ENCODE measurements at regions not wholly inside any gene's neighbourhood (a gene's known extent, or its start where the extent isn't known, plus 50 kb on each side); places are given as distances from the start of the nearest gene placed in this dataset.

GRCh38 chr7:52270301-52270700 is 765.1 kb upstream of the POM121L12 start:
- no peaks in the 10 kb centered on the region for H3K36me3 Mint-ChIP-seq
- no peak overlapping the region for H3K4me3 Mint-ChIP-seq
- no peaks in the 10 kb centered on the region for H3K9me3 Mint-ChIP-seq (ENCODE audit: low read depth)
- H3K27me3 Mint-ChIP-seq: no peaks in the 10 kb centered on the region
- no peak overlapping the region for H3K27ac Mint-ChIP-seq
- DNase-seq (no peak), ATAC-seq (no peak)
- H3K4me1 Mint-ChIP-seq: no peaks in the 10 kb centered on the region
- CTCF ChIA-PET: no interaction called here

GRCh38 chr7:52269669-52270068 is 765.8 kb upstream of the POM121L12 start:
- Mint-ChIP-seq H3K27me3 (no peaks in the 10 kb centered on the region), H3K27ac (no peak overlapping the region), H3K9me3 (ENCODE audit: low read depth) (peaks cover 1% of the 10 kb centered on the region), H3K4me3 (no peak overlapping the region), H3K36me3 (no peaks in the 10 kb centered on the region), H3K4me1 (no peaks in the 10 kb centered on the region)
- DNase-seq (no peak), ATAC-seq (no peak)
- CTCF ChIA-PET: no interaction called here

GRCh38 chr7:52261057-52261456 is 774.4 kb upstream of the POM121L12 start:
- no peaks in the 10 kb centered on the region for H3K27me3 Mint-ChIP-seq
- CTCF ChIA-PET: no interaction called here
- no peak for ATAC-seq

GRCh38 chr7:52260046-52260665 is 775.3 kb upstream of the POM121L12 start:
- Mint-ChIP-seq H3K4me1 (no peaks in the 10 kb centered on the region), H3K36me3 (no peaks in the 10 kb centered on the region), H3K27ac (no peak overlapping the region), H3K27me3 (no peaks in the 10 kb centered on the region), H3K9me3 (ENCODE audit: low read depth) (peaks cover 19% of the 10 kb centered on the region), H3K4me3 (no peak overlapping the region)
- CTCF ChIA-PET: no interaction called here
- no peak for ATAC-seq
- DNase-seq: no peak

More at GRCh38 chr7:52261057-52261456, 774.4 kb upstream of the POM121L12 start:
- Mint-ChIP-seq H3K36me3 (no peaks in the 10 kb centered on the region), H3K9me3 (ENCODE audit: low read depth) (peaks cover 19% of the 10 kb centered on the region), H3K4me1 (no peaks in the 10 kb centered on the region), H3K4me3 (no peak overlapping the region), H3K27ac (no peak overlapping the region)
- no peak for DNase-seq

GRCh38 chr7:52257890-52258289 is 777.5 kb upstream of the POM121L12 start:
- H3K36me3 Mint-ChIP-seq: no peaks in the 10 kb centered on the region
- H3K9me3 Mint-ChIP-seq (ENCODE audit: low read depth): peaks cover 18% of the 10 kb centered on the region
- ATAC-seq: no peak
- H3K27ac Mint-ChIP-seq: no peak overlapping the region
- DNase-seq: no peak
- CTCF ChIA-PET: no interaction called here
- no peak overlapping the region for H3K4me3 Mint-ChIP-seq
- no peaks in the 10 kb centered on the region for H3K4me1 Mint-ChIP-seq
- no peaks in the 10 kb centered on the region for H3K27me3 Mint-ChIP-seq

GRCh38 chr7:52254396-52255010 is 780.9 kb upstream of the POM121L12 start:
- Mint-ChIP-seq H3K9me3 (ENCODE audit: low read depth) (peaks cover 21% of the 10 kb centered on the region), H3K4me3 (no peak overlapping the region), H3K36me3 (no peaks in the 10 kb centered on the region), H3K4me1 (no peaks in the 10 kb centered on the region), H3K27ac (no peak overlapping the region), H3K27me3 (no peaks in the 10 kb centered on the region)
- no peak for DNase-seq
- no peak for ATAC-seq
- CTCF ChIA-PET: no interaction called here

- H3K27me3 Mint-ChIP-seq: no peaks in the 10 kb centered on the region
- H3K9me3 Mint-ChIP-seq (ENCODE audit: low read depth): peaks cover 17% of the 10 kb centered on the region
- no peak overlapping the region for H3K4me3 Mint-ChIP-seq
- CTCF ChIA-PET: no interaction called here
- H3K27ac Mint-ChIP-seq: no peak overlapping the region
- no peaks in the 10 kb centered on the region for H3K36me3 Mint-ChIP-seq
- DNase-seq (no peak), ATAC-seq (no peak)
- H3K4me1 Mint-ChIP-seq: no peaks in the 10 kb centered on the region
These were observed 781.5 kb upstream of the POM121L12 start for GRCh38 chr7:52253953-52254352.

- no peaks in the 10 kb centered on the region for H3K4me1 Mint-ChIP-seq
These were observed 785.7 kb upstream of the POM121L12 start for GRCh38 chr7:52249741-52250140.

GRCh38 chr7:52247518-52247917 is 787.9 kb upstream of the POM121L12 start:
- Mint-ChIP-seq H3K4me3 (no peak overlapping the region), H3K4me1 (no peaks in the 10 kb centered on the region), H3K27ac (no peak overlapping the region), H3K9me3 (ENCODE audit: low read depth) (peaks cover 14% of the 10 kb centered on the region), H3K36me3 (no peaks in the 10 kb centered on the region), H3K27me3 (no peaks in the 10 kb centered on the region)
- CTCF ChIA-PET: no interaction called here
- no peak for DNase-seq
- ATAC-seq: no peak

More at GRCh38 chr7:52249741-52250140, 785.7 kb upstream of the POM121L12 start:
- Mint-ChIP-seq H3K4me3 (no peak overlapping the region), H3K36me3 (no peaks in the 10 kb centered on the region), H3K27me3 (no peaks in the 10 kb centered on the region), H3K9me3 (ENCODE audit: low read depth) (peaks cover 12% of the 10 kb centered on the region), H3K27ac (no peak overlapping the region)
- no peak for ATAC-seq
- CTCF ChIA-PET: no interaction called here
- DNase-seq: no peak

GRCh38 chr7:52243685-52244084 is 791.7 kb upstream of the POM121L12 start:
- H3K4me3 Mint-ChIP-seq: no peak overlapping the region
- no peak overlapping the region for H3K27ac Mint-ChIP-seq
- no peaks in the 10 kb centered on the region for H3K4me1 Mint-ChIP-seq
- no peaks in the 10 kb centered on the region for H3K36me3 Mint-ChIP-seq
- H3K27me3 Mint-ChIP-seq: no peaks in the 10 kb centered on the region
- DNase-seq: no peak
- CTCF ChIA-PET: no interaction called here
- peaks cover 14% of the 10 kb centered on the region for H3K9me3 Mint-ChIP-seq (ENCODE audit: low read depth)
- no peak for ATAC-seq

- H3K36me3 Mint-ChIP-seq: no peaks in the 10 kb centered on the region
- ATAC-seq (no peak), DNase-seq (no peak)
- H3K27ac Mint-ChIP-seq: no peak overlapping the region
- CTCF ChIA-PET: no interaction called here
- no peak overlapping the region for H3K4me3 Mint-ChIP-seq
- H3K27me3 Mint-ChIP-seq: no peaks in the 10 kb centered on the region
- H3K9me3 Mint-ChIP-seq (ENCODE audit: low read depth): peaks cover 17% of the 10 kb centered on the region
- no peaks in the 10 kb centered on the region for H3K4me1 Mint-ChIP-seq
These were observed 802.2 kb upstream of the POM121L12 start for GRCh38 chr7:52233248-52233647.

GRCh38 chr7:52211930-52212329 is 823.5 kb upstream of the POM121L12 start:
- H3K4me3 Mint-ChIP-seq: no peak overlapping the region
- peaks cover 8% of the 10 kb centered on the region for H3K9me3 Mint-ChIP-seq (ENCODE audit: low read depth)
- H3K36me3 Mint-ChIP-seq: no peaks in the 10 kb centered on the region
- DNase-seq (no peak), ATAC-seq (no peak)
- H3K27ac Mint-ChIP-seq: no peak overlapping the region
- CTCF ChIA-PET: no interaction called here
- no peaks in the 10 kb centered on the region for H3K4me1 Mint-ChIP-seq
- H3K27me3 Mint-ChIP-seq: no peaks in the 10 kb centered on the region

- ATAC-seq: no peak
- DNase-seq: no peak
- Mint-ChIP-seq H3K4me3 (no peak overlapping the region), H3K27me3 (no peaks in the 10 kb centered on the region), H3K36me3 (no peaks in the 10 kb centered on the region), H3K9me3 (ENCODE audit: low read depth) (peaks cover 13% of the 10 kb centered on the region), H3K27ac (no peak overlapping the region), H3K4me1 (no peaks in the 10 kb centered on the region)
- CTCF ChIA-PET: no interaction called here
These were observed 825.8 kb upstream of the POM121L12 start for GRCh38 chr7:52209614-52210013.

GRCh38 chr7:52197221-52197620 is 838.2 kb upstream of the POM121L12 start:
- CTCF ChIA-PET: no interaction called here
- DNase-seq (no peak), ATAC-seq (no peak)
- Mint-ChIP-seq H3K4me3 (no peak overlapping the region), H3K4me1 (no peaks in the 10 kb centered on the region), H3K9me3 (ENCODE audit: low read depth) (peaks cover 7% of the 10 kb centered on the region), H3K27ac (no peak overlapping the region), H3K36me3 (no peaks in the 10 kb centered on the region), H3K27me3 (no peaks in the 10 kb centered on the region)

All from activated CD8-positive, alpha-beta memory T cell treated with anti-CD3 and anti-CD28 coated beads, Interleukin-2, amount 10 ng/mL, durations not matched to agents 7 days and 5 days (primary cell).